HG03354 (cell line): ENCODE measurements at regions not wholly inside any gene's neighbourhood (a gene's known extent, or its start where the extent isn't known, plus 50 kb on each side); places are given as distances from the start of the nearest gene placed in this dataset.

ENCODE experiments used
- ATAC-seq: cut with Tn5 transposase; IDR thresholded peaks from one replicate; pipeline ENCODE4 v1.9.1; 2021; ENCODE audit warnings: mild to moderate bottlenecking; ENCODE audit not compliant: unreplicated experiment, poor library complexity, severe bottlenecking

GRCh38 chr19:30163663-30164062 lies 208.5 kb upstream of the ZNF536 start:
- no peak for ATAC-seq

- ATAC-seq, result no peak
Observed at GRCh38 chr19:30165228-30165813, 206.9 kb upstream of the ZNF536 start.

- no peak for ATAC-seq
Observed at GRCh38 chr19:30167206-30167868, 204.8 kb upstream of the ZNF536 start.

GRCh38 chr19:30167976-30168635 lies 204.1 kb upstream of the ZNF536 start:
- ATAC-seq, result no peak

- no peak for ATAC-seq
Observed at GRCh38 chr19:30168760-30169159, 203.4 kb upstream of the ZNF536 start.

- ATAC-seq, result no peak
Observed at GRCh38 chr19:30169196-30169900, 202.8 kb upstream of the ZNF536 start.

GRCh38 chr19:30170081-30170480 lies 202.1 kb upstream of the ZNF536 start:
- no peak for ATAC-seq

- ATAC-seq, result no peak
Observed at GRCh38 chr19:30170495-30171137, 201.6 kb upstream of the ZNF536 start.

- no peak for ATAC-seq
Observed at GRCh38 chr19:30171138-30171635, 201.0 kb upstream of the ZNF536 start.

GRCh38 chr19:30171795-30172612 lies 200.2 kb upstream of the ZNF536 start:
- ATAC-seq, result no peak

- ATAC-seq, result no peak
Observed at GRCh38 chr19:30172613-30173242, 199.5 kb upstream of the ZNF536 start.

GRCh38 chr19:30173593-30174356 lies 198.4 kb upstream of the ZNF536 start:
- ATAC-seq, result no peak

- ATAC-seq, result no peak
Observed at GRCh38 chr19:30174357-30174645, 197.9 kb upstream of the ZNF536 start.

GRCh38 chr19:30174791-30175190 lies 197.4 kb upstream of the ZNF536 start:
- ATAC-seq, result no peak

- ATAC-seq, result no peak
Observed at GRCh38 chr19:30175987-30176386, 196.2 kb upstream of the ZNF536 start.

- no peak for ATAC-seq
Observed at GRCh38 chr19:30178721-30179402, 193.3 kb upstream of the ZNF536 start.

- no peak for ATAC-seq
Observed at GRCh38 chr19:30180691-30181090, 191.5 kb upstream of the ZNF536 start.
